Activated CD8-positive, alpha-beta T cell treated with anti-CD3 and anti-CD28 coated beads for 36 hours (primary cell): ENCODE measurements at regions not wholly inside any gene's neighbourhood (a gene's known extent, or its start where the extent isn't known, plus 50 kb on each side); places are given as distances from the start of the nearest gene placed in this dataset.

Experiments used
- ATAC-seq: fragments of 200-7000 bp; cut with Tn5 transposase; one replicate; pipeline ENCODE4 v1.10.0; 2021; ENCODE audit warnings: mild to moderate bottlenecking, moderate library complexity
- CTCF ChIA-PET: fragments of 350-600 bp; sonication (Branson Sonifier 250); formaldehyde crosslinking; loops from one replicate; lab custom pipeline; 2021; ENCODE audit warnings: antibody characterized with exemption; lab: Charles Lee
- POLR2A ChIA-PET: fragments of 350-600 bp; sonication (Branson Sonifier 250); formaldehyde crosslinking; loops from one replicate; lab custom pipeline; 2021; ENCODE audit warnings: antibody characterized with exemption; lab: Charles Lee
- DNase-seq: peaks from one replicate; pipeline ENCODE4 v3.0.0-alpha.2; 2020
- H3K27ac Mint-ChIP-seq: one replicate; pipeline ENCODE4 v1.8.0; 2021; ENCODE audit warnings: mild to moderate bottlenecking, mixed read lengths
- H3K27me3 Mint-ChIP-seq: one replicate; pipeline ENCODE4 v1.8.0; 2021; ENCODE audit warnings: mixed read lengths
- H3K36me3 Mint-ChIP-seq: one replicate; pipeline ENCODE4 v1.8.0; 2021; ENCODE audit warnings: low read depth, mixed read lengths
- H3K4me1 Mint-ChIP-seq: one replicate; pipeline ENCODE4 v1.8.0; 2021; ENCODE audit warnings: low read depth, mixed read lengths
- H3K4me3 Mint-ChIP-seq: one replicate; pipeline ENCODE4 v1.8.0; 2021; ENCODE audit warnings: mild to moderate bottlenecking, moderate library complexity, mixed read lengths
- H3K9me3 Mint-ChIP-seq: one replicate; pipeline ENCODE4 v1.8.0; 2021; ENCODE audit warnings: mixed read lengths
- CTCF ChIP-seq: fragments of 200-600 bp; IDR thresholded peaks from one replicate; pipeline ENCODE4 v1.8.0; 2022; ENCODE audit warnings: antibody characterized with exemption, mild to moderate bottlenecking
- intact Hi-C: fragments of 100-400 bp; cut with micrococcal nuclease; formaldehyde crosslinking; loops from one replicate; pipeline ENCODE4 v1.10.0; 2022

- no peaks in the 10 kb centered on the region for H3K36me3 Mint-ChIP-seq
- intact Hi-C loops = no loop called here
- DNase-seq (no peak), ATAC-seq (no peak)
- ChIA-PET POLR2A (no interaction called here), CTCF (interaction anchor here (1.3 kb wide), 1 partner anchor 15 kb away, joined by 3 read pairs; no protein-coding TSS in a partner anchor)
- H3K4me3 Mint-ChIP-seq = no peak overlapping the region
- H3K4me1 Mint-ChIP-seq = peaks cover 2% of the 10 kb centered on the region
- H3K9me3 Mint-ChIP-seq = peaks cover 8% of the 10 kb centered on the region
- H3K27me3 Mint-ChIP-seq = peaks cover 16% of the 10 kb centered on the region
- TF ChIP-seq CTCF = no peak
- no peak overlapping the region for H3K27ac Mint-ChIP-seq
Observed at GRCh38 chr6:17021539-17021889, 80.3 kb upstream of the STMND1 start.

GRCh38 chr6:17020889-17021538, 80.8 kb upstream of the STMND1 start:
- H3K36me3 Mint-ChIP-seq = no peaks in the 10 kb centered on the region
- H3K4me3 Mint-ChIP-seq = no peak overlapping the region
- POLR2A ChIA-PET = no interaction called here
- ATAC-seq (no peak), DNase-seq (no peak)
- no peak overlapping the region for H3K27ac Mint-ChIP-seq
- H3K9me3 Mint-ChIP-seq = peaks cover 8% of the 10 kb centered on the region
- H3K27me3 Mint-ChIP-seq = peaks cover 16% of the 10 kb centered on the region
- no peak for TF ChIP-seq CTCF
- intact Hi-C loops = no loop called here
- H3K4me1 Mint-ChIP-seq = peaks cover 5% of the 10 kb centered on the region
- CTCF ChIA-PET = interaction anchor here (1.3 kb wide), 1 partner anchor 16 kb away, joined by 3 read pairs; no protein-coding TSS in a partner anchor

- POLR2A ChIA-PET = no interaction called here
- H3K27ac Mint-ChIP-seq = no peak overlapping the region
Observed at GRCh38 chr6:17018425-17018824, 83.4 kb upstream of the STMND1 start.

GRCh38 chr6:17017416-17017815, 84.4 kb upstream of the STMND1 start:
- H3K4me3 Mint-ChIP-seq = no peak overlapping the region
- no peak for DNase-seq
- no peak overlapping the region for H3K27ac Mint-ChIP-seq
- no peak for TF ChIP-seq CTCF
- no peak for ATAC-seq
- intact Hi-C loops = no loop called here
- ChIA-PET POLR2A (no interaction called here), CTCF (interaction anchor here (1.1 kb wide), 1 partner anchor 148 kb away, joined by 4 read pairs; no protein-coding TSS in a partner anchor)
- H3K27me3 Mint-ChIP-seq = peaks cover 23% of the 10 kb centered on the region
- peaks cover 14% of the 10 kb centered on the region for H3K4me1 Mint-ChIP-seq
- H3K9me3 Mint-ChIP-seq = no peaks in the 10 kb centered on the region
- no peaks in the 10 kb centered on the region for H3K36me3 Mint-ChIP-seq

More at GRCh38 chr6:17018425-17018824, 83.4 kb upstream of the STMND1 start:
- no peaks in the 10 kb centered on the region for H3K36me3 Mint-ChIP-seq
- ATAC-seq (no peak), DNase-seq (no peak)
- no peak overlapping the region for H3K4me3 Mint-ChIP-seq
- no peaks in the 10 kb centered on the region for H3K9me3 Mint-ChIP-seq
- TF ChIP-seq CTCF = no peak
- intact Hi-C loops = no loop called here
- CTCF ChIA-PET = interaction anchor here (0.8 kb wide), 1 partner anchor 17 kb away, joined by 3 read pairs; no protein-coding TSS in a partner anchor
- H3K4me1 Mint-ChIP-seq = peaks cover 14% of the 10 kb centered on the region
- peaks cover 19% of the 10 kb centered on the region for H3K27me3 Mint-ChIP-seq
